ENCODE measurements at regions not wholly inside any gene's neighbourhood (a gene's known extent, or its start where the extent isn't known, plus 50 kb on each side); places are given as distances from the start of the nearest gene placed in this dataset.

- no peak for TF ChIP-seq FOXA1 (IDR thresholded peaks at IDR 0.05)
- TF ChIP-seq ELF4 (IDR thresholded peaks at IDR 0.05): no peak
- TF ChIP-seq ZNF384 (IDR thresholded peaks at IDR 0.05): no peak
- TF ChIP-seq ARNT (IDR thresholded peaks at IDR 0.05): no peak
- TF ChIP-seq L3MBTL2 (conservative IDR thresholded peaks at IDR 0.05): no peak
- TF ChIP-seq BHLHE40 (IDR thresholded peaks at IDR 0.05; ENCODE audit: borderline replicate concordance): no peak
- TF ChIP-seq FOXK2 (IDR thresholded peaks at IDR 0.05): no peak
- no peak for TF ChIP-seq PKNOX1 (IDR thresholded peaks at IDR 0.05)
- no peak for TF ChIP-seq FOXM1 (IDR thresholded peaks at IDR 0.05; ENCODE audit: borderline replicate concordance)
- TF ChIP-seq TARDBP (IDR thresholded peaks at IDR 0.05): no peak
Observed at GRCh38 chr18:77619525-77619924, 369.9 kb downstream of the GALR1 start.
